SK-N-SH treated with all-trans-retinoic acid at 6 μM for 48 hours (cell line): ENCODE measurements at regions not wholly inside any gene's neighbourhood (a gene's known extent, or its start where the extent isn't known, plus 50 kb on each side); places are given as distances from the start of the nearest gene placed in this dataset.

Experiments used
- CREB5 ChIP-seq: fragments of 250-450 bp; sonication (Bioruptor Pico); IDR thresholded peaks from 2 replicates; pipeline ENCODE4 v1.5.1; 2020; ENCODE audit warnings: low read depth, mild to moderate bottlenecking, moderate library complexity
- ESRRG ChIP-seq: fragments of 250-450 bp; sonication (Bioruptor Pico); IDR thresholded peaks from 2 replicates; pipeline ENCODE4 v1.6.1; 2021; ENCODE audit warnings: mild to moderate bottlenecking
- ISL1 ChIP-seq: fragments of 250-450 bp; sonication (Bioruptor Pico); IDR thresholded peaks from 2 replicates; pipeline ENCODE4 v2.1.2; 2022; ENCODE audit warnings: mild to moderate bottlenecking, moderate library complexity
- OSR1 ChIP-seq: fragments of 250-450 bp; sonication (Bioruptor Pico); IDR thresholded peaks from 2 replicates; pipeline ENCODE4 v1.8.0; 2022; ENCODE audit warnings: moderate library complexity, mild to moderate bottlenecking, inconsistent platforms
- PATZ1 ChIP-seq: fragments of 250-450 bp; sonication (Bioruptor Pico); IDR thresholded peaks from 2 replicates; pipeline ENCODE4 v1.8.0; 2020; ENCODE audit warnings: mild to moderate bottlenecking, moderate library complexity, borderline replicate concordance
- SNAI2 ChIP-seq: fragments of 250-450 bp; sonication (Bioruptor Pico); IDR thresholded peaks from 2 replicates; pipeline ENCODE4 v1.5.0; 2020; ENCODE audit warnings: mild to moderate bottlenecking, moderate library complexity
- TCF4 ChIP-seq: fragments of 250-450 bp; sonication (Bioruptor Pico); IDR thresholded peaks from 2 replicates; pipeline ENCODE4 v1.8.0; 2021; ENCODE audit warnings: mild to moderate bottlenecking, moderate library complexity, borderline replicate concordance
- TOX ChIP-seq: fragments of 250-450 bp; sonication (Bioruptor Pico); IDR thresholded peaks from 2 replicates; pipeline ENCODE4 v1.8.0; 2021; ENCODE audit warnings: mild to moderate bottlenecking, moderate library complexity, borderline replicate concordance
- ZC3H10 ChIP-seq: fragments of 250-450 bp; sonication (Bioruptor Pico); IDR thresholded peaks from 2 replicates; pipeline ENCODE4 v1.5.1; 2021; ENCODE audit warnings: mild to moderate bottlenecking, moderate library complexity
- ZFP3 ChIP-seq: fragments of 250-450 bp; sonication (Bioruptor Pico); IDR thresholded peaks from 2 replicates; pipeline ENCODE4 v1.5.0; 2020; ENCODE audit warnings: mild to moderate bottlenecking, moderate library complexity
- ZFP30 ChIP-seq: fragments of 450-650 bp; formaldehyde crosslinking; IDR thresholded peaks from 2 replicates; pipeline ENCODE4 v1.5.0; 2022; ENCODE audit warnings: mild to moderate bottlenecking, moderate library complexity

- TF ChIP-seq SNAI2 (CRISPR knock-in tag) (no peak), TOX (no peak), ZC3H10 (CRISPR knock-in tag) (no peak), ISL1 (CRISPR knock-in tag) (no peak), ZFP30 (CRISPR knock-in tag) (no peak), OSR1 (CRISPR knock-in tag) (no peak), CREB5 (no peak), TCF4 (CRISPR knock-in tag) (no peak), ESRRG (CRISPR knock-in tag) (no peak), PATZ1 (no peak), ZFP3 (CRISPR knock-in tag) (no peak)
Observed at GRCh38 chr1:79885101-79885500, 878.6 kb upstream of the ADGRL4 start.
